Astrocyte (in vitro differentiated cells and primary cell): ENCODE measurements at regions not wholly inside any gene's neighbourhood (a gene's known extent, or its start where the extent isn't known, plus 50 kb on each side); places are given as distances from the start of the nearest gene placed in this dataset.
A peak's percentile ranks its signal among the peaks of the same experiment; 100 is the strongest.

Source experiments
- DNase-seq: peaks from one replicate; pipeline ENCODE4 v3.0.0-alpha.2; 2010; ENCODE audit warnings: low read depth
- FAIRE-seq: peaks from 2 replicates; lab custom pipeline; 2011; peaks lifted over from hg19 to GRCh38; lab: Jason Lieb, UNC
- H2AFZ ChIP-seq: 2 replicates; pipeline ENCODE4 v1.6.0; 2012; ENCODE audit warnings: low read depth, low read length, inconsistent platforms
- H3K27ac ChIP-seq: 2 replicates; pipeline ENCODE4 v1.5.1; 2011; ENCODE audit warnings: low read depth, low read length, inconsistent platforms
- H3K27me3 ChIP-seq: 2 replicates; pipeline ENCODE4 v1.6.0; 2011; ENCODE audit warnings: low read length, inconsistent platforms; ENCODE audit not compliant: insufficient read depth
- H3K36me3 ChIP-seq: 2 replicates; pipeline ENCODE4 v1.5.1; 2011; ENCODE audit warnings: low read length, inconsistent platforms; ENCODE audit not compliant: insufficient read depth
- H3K4me1 ChIP-seq: 2 replicates; pipeline ENCODE4 v1.5.1; 2011; ENCODE audit warnings: low read length, inconsistent platforms; ENCODE audit not compliant: insufficient read depth
- H3K4me2 ChIP-seq: 2 replicates; pipeline ENCODE4 v1.6.0; 2012; ENCODE audit warnings: low read length, inconsistent platforms
- H3K4me3 ChIP-seq: 2 replicates; pipeline ENCODE4 v1.5.1; 2011; ENCODE audit warnings: low read depth, mild to moderate bottlenecking, low read length, inconsistent platforms; ENCODE audit not compliant: insufficient read depth
- H3K79me2 ChIP-seq: 2 replicates; pipeline ENCODE4 v1.6.0; 2012; ENCODE audit warnings: mild to moderate bottlenecking, low read length, inconsistent platforms; ENCODE audit not compliant: insufficient read depth
- H3K9ac ChIP-seq: 2 replicates; pipeline ENCODE4 v1.6.0; 2012; ENCODE audit warnings: mild to moderate bottlenecking, low read length, inconsistent platforms
- H3K9me3 ChIP-seq: 2 replicates; pipeline ENCODE4 v1.5.1; 2012; ENCODE audit warnings: low read depth, mild to moderate bottlenecking, low read length, inconsistent platforms; ENCODE audit not compliant: insufficient read depth
- H4K20me1 ChIP-seq: 2 replicates; pipeline ENCODE4 v1.6.0; 2012; ENCODE audit warnings: low read length, inconsistent platforms; ENCODE audit not compliant: insufficient read depth
- H3K27ac Mint-ChIP-seq: one replicate; pipeline ENCODE4 v1.8.0; 2021; ENCODE audit warnings: mild to moderate bottlenecking, mixed read lengths; ENCODE audit not compliant: unreplicated experiment
- H3K27me3 Mint-ChIP-seq: one replicate; pipeline ENCODE4 v1.8.0; 2021; ENCODE audit warnings: low read depth, mixed read lengths; ENCODE audit not compliant: unreplicated experiment
- H3K36me3 Mint-ChIP-seq: one replicate; pipeline ENCODE4 v1.8.0; 2021; ENCODE audit warnings: low read depth, mixed read lengths; ENCODE audit not compliant: unreplicated experiment
- H3K4me1 Mint-ChIP-seq: one replicate; pipeline ENCODE4 v1.8.0; 2021; ENCODE audit warnings: low read depth, mixed read lengths; ENCODE audit not compliant: unreplicated experiment
- H3K4me3 Mint-ChIP-seq: one replicate; pipeline ENCODE4 v1.8.0; 2021; ENCODE audit warnings: mild to moderate bottlenecking, moderate library complexity, mixed read lengths; ENCODE audit not compliant: unreplicated experiment
- H3K9me3 Mint-ChIP-seq: one replicate; pipeline ENCODE4 v1.8.0; 2021; ENCODE audit warnings: mild to moderate bottlenecking, mixed read lengths; ENCODE audit not compliant: unreplicated experiment
- EZH2 ChIP-seq: IDR thresholded peaks from 2 replicates; pipeline ENCODE4 v1.6.1; 2012; ENCODE audit warnings: mild to moderate bottlenecking, low read length, inconsistent platforms; ENCODE audit not compliant: insufficient read depth
- TF ChIP-seq, protein P1 (sequence below): IDR thresholded peaks from 2 replicates; pipeline ENCODE4 v1.5.1; 2011; ENCODE audit warnings: low read depth, mild to moderate bottlenecking, inconsistent platforms, low read length, moderate library complexity; ENCODE audit not compliant: insufficient read depth

DNA sequence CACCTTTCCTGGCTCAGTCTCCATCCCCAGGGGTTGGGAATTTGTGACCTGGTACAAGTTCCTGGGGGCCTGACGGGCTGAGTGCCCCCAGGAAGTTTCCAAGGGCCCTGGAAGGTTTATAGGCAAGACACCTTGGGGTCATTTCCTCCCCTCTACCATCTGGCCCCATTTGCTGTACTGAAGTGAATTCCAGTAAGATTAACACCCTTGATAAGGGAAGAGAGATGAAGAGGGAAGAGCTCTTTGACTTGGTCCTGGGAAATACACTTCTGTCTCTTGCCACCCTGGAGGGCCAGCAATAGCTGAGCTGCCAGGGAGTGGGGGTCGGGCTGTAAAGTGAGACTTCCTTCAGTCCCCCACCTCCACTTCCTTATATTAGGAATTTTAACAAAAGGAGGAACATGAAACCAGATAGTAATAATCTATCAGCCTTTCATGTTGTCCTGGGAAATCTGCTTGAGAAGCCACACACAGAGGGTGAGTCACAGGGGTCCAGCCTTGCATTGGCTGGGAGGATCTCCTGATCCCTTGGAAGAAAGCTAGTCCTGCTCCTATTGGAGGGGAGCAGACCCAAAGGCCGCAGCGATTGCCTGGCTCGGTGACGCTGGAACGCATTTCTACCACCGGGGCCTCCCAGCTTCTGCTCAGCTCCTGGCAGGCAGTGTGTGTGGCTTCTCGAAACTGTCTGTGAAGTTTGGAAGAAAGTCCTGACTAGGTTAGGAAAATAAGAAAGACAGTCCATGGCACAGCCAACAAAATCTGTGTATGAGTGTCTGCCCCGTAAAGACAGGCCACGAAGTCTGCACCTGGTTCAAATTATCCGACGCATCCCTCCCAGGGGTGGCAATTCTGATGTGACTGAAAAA lies 87.3 kb downstream of the ACAA2 start:
- Mint-ChIP-seq H3K9me3 (peaks cover 5% of the 10 kb centered on the region), H3K27ac (peak overlapping the region; percentile 95), H3K4me1 (peaks cover 32% of the 10 kb centered on the region), H3K27me3 (no peaks in the 10 kb centered on the region), H3K36me3 (no peaks in the 10 kb centered on the region), H3K4me3 (no peak overlapping the region)
- H3K36me3 ChIP-seq: no peaks in the 10 kb centered on the region
- H2AFZ ChIP-seq: peak overlapping the region; percentile 39
- H4K20me1 ChIP-seq: no peaks in the 10 kb centered on the region
- FAIRE-seq (peak; percentile 93), DNase-seq (peak; percentile 99)
- peak overlapping the region; percentile 98 for H3K27ac ChIP-seq
- H3K4me2 ChIP-seq: peak overlapping the region; percentile 29
- TF ChIP-seq EZH2: no peak
- TF ChIP-seq, protein P1, sequence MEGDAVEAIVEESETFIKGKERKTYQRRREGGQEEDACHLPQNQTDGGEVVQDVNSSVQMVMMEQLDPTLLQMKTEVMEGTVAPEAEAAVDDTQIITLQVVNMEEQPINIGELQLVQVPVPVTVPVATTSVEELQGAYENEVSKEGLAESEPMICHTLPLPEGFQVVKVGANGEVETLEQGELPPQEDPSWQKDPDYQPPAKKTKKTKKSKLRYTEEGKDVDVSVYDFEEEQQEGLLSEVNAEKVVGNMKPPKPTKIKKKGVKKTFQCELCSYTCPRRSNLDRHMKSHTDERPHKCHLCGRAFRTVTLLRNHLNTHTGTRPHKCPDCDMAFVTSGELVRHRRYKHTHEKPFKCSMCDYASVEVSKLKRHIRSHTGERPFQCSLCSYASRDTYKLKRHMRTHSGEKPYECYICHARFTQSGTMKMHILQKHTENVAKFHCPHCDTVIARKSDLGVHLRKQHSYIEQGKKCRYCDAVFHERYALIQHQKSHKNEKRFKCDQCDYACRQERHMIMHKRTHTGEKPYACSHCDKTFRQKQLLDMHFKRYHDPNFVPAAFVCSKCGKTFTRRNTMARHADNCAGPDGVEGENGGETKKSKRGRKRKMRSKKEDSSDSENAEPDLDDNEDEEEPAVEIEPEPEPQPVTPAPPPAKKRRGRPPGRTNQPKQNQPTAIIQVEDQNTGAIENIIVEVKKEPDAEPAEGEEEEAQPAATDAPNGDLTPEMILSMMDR: peak; percentile 9
- H3K4me1 ChIP-seq: peaks cover 35% of the 10 kb centered on the region
- H3K79me2 ChIP-seq: no peaks in the 10 kb centered on the region
- no peak overlapping the region for H3K4me3 ChIP-seq
- peak overlapping the region; percentile 79 for H3K9ac ChIP-seq
- H3K9me3 ChIP-seq: no peaks in the 10 kb centered on the region
- no peaks in the 10 kb centered on the region for H3K27me3 ChIP-seq

DNA sequence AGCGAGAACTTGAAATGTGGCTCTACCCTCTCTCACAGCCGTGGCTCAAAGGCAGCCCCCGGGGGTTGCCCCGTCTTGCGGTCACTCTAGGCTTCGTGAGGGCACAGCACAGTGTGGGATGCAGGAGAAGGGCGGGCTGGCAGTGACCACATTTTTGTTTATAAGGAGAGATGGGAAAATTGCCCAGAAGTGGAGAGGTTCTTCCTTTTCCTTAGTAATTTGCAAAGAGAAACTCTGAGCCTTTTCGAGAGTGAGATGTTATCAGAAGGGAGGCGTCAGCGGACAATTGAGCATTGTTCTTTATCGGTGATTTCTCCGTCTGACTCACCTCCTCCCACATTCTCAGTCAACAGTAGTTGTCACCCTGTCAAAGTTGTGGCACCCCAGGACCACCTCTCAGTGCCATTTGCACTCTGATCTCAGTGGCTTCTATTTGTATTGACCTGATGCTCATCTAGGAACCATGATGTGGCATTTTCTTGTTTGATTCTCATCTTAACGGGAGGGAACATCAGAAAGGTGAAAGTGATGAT lies 89.6 kb downstream of the ACAA2 start:
- no peaks in the 10 kb centered on the region for H3K9me3 ChIP-seq
- H3K9me3 Mint-ChIP-seq: peaks cover 5% of the 10 kb centered on the region
- DNase-seq (peak; percentile 83), FAIRE-seq (no peak)
- H3K36me3 Mint-ChIP-seq: no peaks in the 10 kb centered on the region
- H3K27ac ChIP-seq: peak overlapping the region; percentile 69
- H3K4me1 Mint-ChIP-seq: peaks cover 23% of the 10 kb centered on the region
- H3K4me3 ChIP-seq: peak overlapping the region; percentile 30
- no peaks in the 10 kb centered on the region for H3K79me2 ChIP-seq
- H3K4me2 ChIP-seq: peak overlapping the region; percentile 74
- H3K9ac ChIP-seq: peak overlapping the region; percentile 44
- peaks cover 29% of the 10 kb centered on the region for H3K4me1 ChIP-seq
- no peaks in the 10 kb centered on the region for H3K36me3 ChIP-seq
- H3K27ac Mint-ChIP-seq: peak overlapping the region; percentile 80
- H2AFZ ChIP-seq: peak overlapping the region; percentile 50
- H3K27me3 ChIP-seq: no peaks in the 10 kb centered on the region
- TF ChIP-seq, protein P1: no peak
- H4K20me1 ChIP-seq: no peaks in the 10 kb centered on the region
- H3K27me3 Mint-ChIP-seq: no peaks in the 10 kb centered on the region
- no peak overlapping the region for H3K4me3 Mint-ChIP-seq

GRCh38 chr18:49722477-49722876 lies 90.9 kb downstream of the ACAA2 start:
- Histone ChIP-seq H3K4me1 (peaks cover 29% of the 10 kb centered on the region), H3K9ac (no peak overlapping the region), H3K79me2 (no peaks in the 10 kb centered on the region), H3K4me2 (no peak overlapping the region), H3K4me3 (no peak overlapping the region), H3K27me3 (no peaks in the 10 kb centered on the region), H3K36me3 (no peaks in the 10 kb centered on the region), H2AFZ (no peak overlapping the region), H3K27ac (no peak overlapping the region), H3K9me3 (no peaks in the 10 kb centered on the region), H4K20me1 (no peaks in the 10 kb centered on the region)
- DNase-seq (no peak), FAIRE-seq (no peak)
- no peak overlapping the region for H3K27ac Mint-ChIP-seq
- TF ChIP-seq, protein P1: no peak
- TF ChIP-seq EZH2: no peak
- H3K9me3 Mint-ChIP-seq: peaks cover 3% of the 10 kb centered on the region
- H3K36me3 Mint-ChIP-seq: no peaks in the 10 kb centered on the region
- H3K4me1 Mint-ChIP-seq: peaks cover 23% of the 10 kb centered on the region
- H3K27me3 Mint-ChIP-seq: no peaks in the 10 kb centered on the region
- H3K4me3 Mint-ChIP-seq: no peak overlapping the region
